ENCODE measurements at regions not wholly inside any gene's neighbourhood (a gene's known extent, or its start where the extent isn't known, plus 50 kb on each side); places are given as distances from the start of the nearest gene placed in this dataset.

GRCh38 chr5:119864286-119864685 is 234.9 kb downstream of the FAM170A start:
- H2AFZ ChIP-seq (ENCODE audit: low read depth, low read length), result no peak overlapping the region
- in situ Hi-C loops (cut with MboI), result no loop called here
- intact Hi-C loops (cut with micrococcal nuclease), result no loop called here
- H3K4me1 ChIP-seq (replicated peaks in 1 of 2; ENCODE audit: control insufficient read depth in 2 of 2, insufficient read depth in 2 of 2, low read length in 2 of 2), result no peaks in the 10 kb centered on the region
- no peak for DNase-seq (ENCODE audit: extremely low read depth in 1 of 4, low spot score in 3 of 4)
- H3K27me3 ChIP-seq (ENCODE audit: control insufficient read depth in 2 of 2, insufficient read depth in 2 of 2, low read length in 2 of 2), result no peaks in the 10 kb centered on the region
- CTCF ChIA-PET (ENCODE audit: low intra/inter-chr PET ratio), result no interaction called here
- no peak overlapping the region for H3K4me3 ChIP-seq
- FAIRE-seq, result no peak
- H3K9me3 ChIP-seq (replicated peaks; ENCODE audit: control insufficient read depth, insufficient read depth, low read depth, low read length), result no peaks in the 10 kb centered on the region; the same call in 1 of the 2 replicates
- no peak for TF ChIP-seq TAF9B (IDR thresholded peaks at IDR 0.05; ENCODE audit: partially characterized antibody)
- TF ChIP-seq ZBTB34 (CRISPR knock-in tag; IDR thresholded peaks at IDR 0.05), result no peak
- no peak for TF ChIP-seq RCOR1 (IDR thresholded peaks at IDR 0.05; ENCODE audit: borderline replicate concordance in 1 of 2, low read depth in 2 of 2, low read length in 2 of 2)
- no peak for TF ChIP-seq YBX1 (IDR thresholded peaks at IDR 0.05)
- no peak for TF ChIP-seq ETV1 (tag; conservative IDR thresholded peaks at IDR 0.05; ENCODE audit: low read depth)
- no peak for TF ChIP-seq ILK (tag; IDR thresholded peaks at IDR 0.05; ENCODE audit: borderline replicate concordance, low read depth)
- no peak for TF ChIP-seq TCF7L2 (IDR thresholded peaks at IDR 0.05; ENCODE audit: low read depth, low read length)
- no peak for TF ChIP-seq XRCC5 (IDR thresholded peaks at IDR 0.05; ENCODE audit: low read depth, low read length)
- H3K36me3 ChIP-seq (ENCODE audit: control insufficient read depth, insufficient read depth, low read length), result no peaks in the 10 kb centered on the region
- POLR2A ChIA-PET, result no interaction called here
- BruUV-seq (replicated peaks), result no TSS peak
- H3K79me2 ChIP-seq (ENCODE audit: control insufficient read depth, insufficient read depth, low read length), result no peaks in the 10 kb centered on the region
- no peaks in the 10 kb centered on the region for H3K9me1 ChIP-seq (ENCODE audit: control insufficient read depth, insufficient read depth, low read length)
- H3K4me2 ChIP-seq (ENCODE audit: insufficient read depth, low read length), result no peak overlapping the region
- H3K9ac ChIP-seq (ENCODE audit: insufficient read depth in 1 of 2, low read depth in 2 of 2, low read length in 2 of 2), result no peak overlapping the region
- no peak overlapping the region for H3K27ac ChIP-seq (ENCODE audit: extremely low read depth, low read depth, low read length)
- no peak for ATAC-seq
- no peaks in the 10 kb centered on the region for H4K20me1 ChIP-seq (replicated peaks; ENCODE audit: control insufficient read depth, insufficient read depth, low read length)

All from K562 (cell line).